HG03095 (cell line): ENCODE measurements at regions not wholly inside any gene's neighbourhood (a gene's known extent, or its start where the extent isn't known, plus 50 kb on each side); places are given as distances from the start of the nearest gene placed in this dataset.
A peak's percentile ranks its signal among the peaks of the same experiment; 100 is the strongest.

Experiments used
- ATAC-seq: cut with Tn5 transposase; IDR thresholded peaks from one replicate; pipeline ENCODE4 v1.9.1; 2021; ENCODE audit warnings: moderate library complexity; ENCODE audit not compliant: unreplicated experiment

DNA sequence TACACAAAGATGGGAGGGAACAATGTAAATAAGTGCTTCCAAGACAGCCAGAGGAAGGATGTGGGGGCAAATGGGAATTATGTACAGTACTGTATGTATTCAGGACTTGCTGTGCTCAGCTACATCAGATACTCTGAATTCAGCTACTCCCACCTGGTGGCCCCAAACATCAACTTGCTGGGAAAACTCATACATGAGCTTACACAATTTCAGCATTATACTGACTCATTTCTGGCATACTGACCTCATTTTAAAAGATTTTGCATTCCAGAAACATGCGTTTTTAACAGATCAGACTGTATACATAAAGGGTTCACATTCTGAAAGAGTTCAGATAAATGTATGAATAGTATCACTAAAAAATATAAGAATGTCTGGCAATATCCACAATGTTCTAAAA is 59.7 kb downstream of the GPX5 start:
- ATAC-seq, result no peak

DNA sequence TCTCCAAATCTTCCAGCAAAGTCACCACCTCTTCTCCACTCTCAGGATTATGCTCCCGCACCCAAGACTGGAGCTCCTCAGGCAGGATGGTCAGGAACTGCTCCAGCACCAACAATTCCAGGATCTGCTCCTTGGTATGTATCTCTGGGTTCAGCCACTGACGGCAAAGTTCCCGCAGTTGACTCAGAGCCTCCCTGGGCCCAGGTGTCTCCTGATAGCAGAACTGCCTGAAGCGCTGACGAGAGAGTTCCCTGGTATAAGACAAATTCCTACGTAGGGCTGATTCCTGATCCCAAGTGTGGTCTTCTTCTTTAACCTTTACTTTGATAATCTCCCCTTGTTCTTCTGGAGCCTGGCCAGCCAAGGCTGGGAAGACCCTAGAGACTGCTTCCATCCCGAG is 60.6 kb downstream of the GPX5 start:
- no peak for ATAC-seq

DNA sequence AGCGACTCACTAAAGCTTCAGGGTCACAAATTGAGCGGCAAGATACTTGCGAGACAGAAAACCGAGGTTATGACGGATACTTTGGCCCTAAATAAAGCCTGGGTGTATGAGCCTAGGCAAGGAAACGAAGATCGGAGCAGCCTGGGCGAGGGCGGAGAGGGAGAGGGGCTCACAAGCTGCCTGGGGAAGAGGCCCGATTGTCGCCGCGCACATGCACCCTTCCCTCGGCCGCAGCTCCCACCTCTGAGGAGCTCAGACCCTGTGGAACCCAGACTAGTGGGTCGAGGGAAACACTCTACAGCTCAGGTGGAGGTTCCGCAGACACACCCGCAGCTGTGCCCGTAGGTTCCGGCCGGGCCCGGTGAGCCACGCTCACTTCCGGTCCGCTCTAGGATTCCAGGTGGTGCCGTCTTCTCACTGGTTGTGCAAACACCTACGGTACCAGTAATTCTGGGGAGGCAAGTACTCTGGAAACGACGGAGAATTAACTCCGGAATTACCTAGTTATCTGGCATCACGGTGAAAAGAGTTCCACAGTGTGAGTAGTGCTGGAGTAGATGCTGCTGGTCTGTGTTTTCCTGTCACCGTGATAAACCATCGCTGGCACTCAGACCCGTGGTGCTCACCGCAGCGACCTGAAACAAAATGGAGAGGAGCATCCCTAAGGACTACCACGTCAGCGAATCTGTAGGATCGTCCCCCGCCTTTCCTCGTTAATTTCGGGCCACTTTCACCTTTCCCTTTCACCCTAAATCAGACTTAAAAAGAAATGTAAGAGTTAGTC is 61.5 kb downstream of the GPX5 start:
- peak; percentile 78 for ATAC-seq

DNA sequence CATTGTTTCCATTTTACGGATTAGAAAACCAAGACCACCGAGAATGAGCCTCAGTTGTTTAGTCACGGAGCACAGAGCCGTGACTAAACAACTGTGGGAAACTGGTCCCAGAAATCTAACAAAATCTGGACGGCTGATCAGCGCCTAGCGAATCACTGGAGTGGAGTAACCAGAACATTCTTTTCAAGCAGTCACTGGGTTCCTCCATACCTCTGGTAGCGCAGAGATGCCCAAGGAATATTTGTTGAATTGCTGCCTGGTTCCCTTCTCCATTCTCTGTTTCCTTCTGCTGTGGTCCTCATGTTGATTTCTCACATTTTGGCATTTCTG is 62.0 kb downstream of the GPX5 start:
- ATAC-seq, result no peak

DNA sequence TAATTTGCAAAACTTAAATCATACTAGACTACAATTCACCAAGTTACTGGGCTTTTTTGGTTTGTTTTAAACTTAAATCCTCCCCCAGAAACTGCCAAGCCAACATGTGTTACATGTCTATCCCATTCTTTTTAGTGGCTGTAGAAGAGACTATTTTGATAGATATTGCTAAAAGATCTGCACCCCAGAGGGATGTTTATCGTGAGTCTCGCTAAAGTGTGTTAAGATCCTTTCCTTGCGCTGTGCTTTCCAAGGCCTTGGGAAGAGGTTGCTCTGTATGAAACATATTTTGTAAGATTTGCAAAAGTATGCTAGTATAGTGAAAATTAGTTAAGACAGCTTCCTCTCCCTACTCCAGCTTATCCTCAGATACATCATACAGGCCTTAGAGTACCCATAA is 63.0 kb downstream of the GPX5 start:
- ATAC-seq, result no peak

DNA sequence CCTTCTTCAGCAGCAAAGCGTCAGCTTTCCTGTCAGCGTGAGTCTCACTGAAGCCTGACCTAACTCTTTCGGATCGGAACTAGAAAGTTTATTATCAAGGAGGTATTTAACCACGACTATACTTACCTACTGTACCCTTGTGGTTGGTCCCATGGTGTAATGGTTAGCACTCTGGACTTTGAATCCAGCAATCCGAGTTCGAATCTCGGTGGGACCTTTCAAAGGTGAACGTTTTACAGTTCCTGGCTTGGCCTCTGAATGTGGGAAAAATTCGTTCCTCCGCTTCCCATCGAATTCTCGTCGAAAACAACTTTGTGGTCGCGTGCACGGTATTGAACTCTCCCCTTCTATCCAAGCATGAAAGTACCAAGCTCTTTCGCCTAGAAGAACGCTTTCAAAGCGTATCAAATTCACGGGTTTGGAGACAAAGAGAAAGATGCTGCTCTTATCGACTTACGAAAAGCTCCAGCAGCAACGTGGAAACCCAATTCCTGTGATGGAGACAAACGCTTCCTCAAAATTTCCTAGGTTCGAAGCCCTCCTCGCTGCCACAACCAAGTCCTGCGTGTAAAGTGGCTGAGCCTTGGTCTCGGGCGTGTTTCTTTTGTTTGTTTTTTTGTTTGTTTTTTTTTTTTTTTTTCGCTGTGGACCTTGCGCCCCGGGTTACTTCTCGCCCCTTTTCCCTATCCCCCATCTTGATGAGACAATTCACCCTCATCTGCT is 63.7 kb downstream of the GPX5 start:
- no peak for ATAC-seq

DNA sequence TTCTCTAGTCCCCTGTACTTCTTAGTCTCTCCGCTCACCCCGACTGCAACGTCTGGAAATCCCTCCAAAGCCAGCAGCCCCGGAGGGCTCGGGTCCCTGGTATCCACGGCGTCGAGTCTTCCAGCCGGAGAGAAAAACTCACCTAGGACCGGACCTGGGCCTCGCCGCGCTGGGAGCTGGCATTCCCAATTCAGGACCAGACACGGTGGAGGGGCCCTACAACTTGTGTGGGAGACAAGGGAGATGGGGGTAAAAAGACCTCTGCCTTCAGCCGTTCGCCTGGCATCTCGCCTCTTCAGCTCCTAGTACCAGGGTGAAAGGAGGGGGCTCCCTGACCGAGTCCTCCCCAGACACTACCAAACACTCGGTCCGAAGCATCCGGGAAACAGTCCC is 64.3 kb downstream of the GPX5 start:
- no peak for ATAC-seq

DNA sequence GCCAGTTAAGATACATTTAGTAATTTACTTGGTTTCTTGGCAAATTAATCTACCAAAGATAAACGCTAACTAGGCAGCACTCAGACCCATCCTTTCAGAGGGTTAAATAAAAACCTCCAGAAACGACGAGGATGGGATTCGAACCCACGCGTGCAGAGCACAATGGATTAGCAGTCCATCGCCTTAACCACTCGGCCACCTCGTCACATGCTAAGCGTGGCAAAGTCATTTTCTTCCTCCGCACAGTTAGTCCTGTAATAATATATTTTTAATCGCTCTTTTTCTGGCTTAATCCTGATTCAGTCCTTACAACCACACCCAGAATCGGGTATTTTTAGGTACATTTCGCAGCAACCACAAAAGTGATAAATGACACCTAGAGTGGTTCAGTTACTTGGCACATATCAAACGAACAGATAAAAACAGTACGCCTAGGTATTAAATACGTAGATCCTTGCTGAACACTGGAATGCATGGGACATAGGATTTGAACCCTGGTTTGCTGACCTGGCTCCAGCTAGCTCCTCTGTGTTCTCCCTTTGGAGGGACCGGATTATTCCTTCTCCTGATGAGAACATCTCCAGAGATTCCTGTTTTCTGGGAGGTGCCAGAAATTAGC is 71.6 kb downstream of the GPX5 start:
- ATAC-seq, result no peak

DNA sequence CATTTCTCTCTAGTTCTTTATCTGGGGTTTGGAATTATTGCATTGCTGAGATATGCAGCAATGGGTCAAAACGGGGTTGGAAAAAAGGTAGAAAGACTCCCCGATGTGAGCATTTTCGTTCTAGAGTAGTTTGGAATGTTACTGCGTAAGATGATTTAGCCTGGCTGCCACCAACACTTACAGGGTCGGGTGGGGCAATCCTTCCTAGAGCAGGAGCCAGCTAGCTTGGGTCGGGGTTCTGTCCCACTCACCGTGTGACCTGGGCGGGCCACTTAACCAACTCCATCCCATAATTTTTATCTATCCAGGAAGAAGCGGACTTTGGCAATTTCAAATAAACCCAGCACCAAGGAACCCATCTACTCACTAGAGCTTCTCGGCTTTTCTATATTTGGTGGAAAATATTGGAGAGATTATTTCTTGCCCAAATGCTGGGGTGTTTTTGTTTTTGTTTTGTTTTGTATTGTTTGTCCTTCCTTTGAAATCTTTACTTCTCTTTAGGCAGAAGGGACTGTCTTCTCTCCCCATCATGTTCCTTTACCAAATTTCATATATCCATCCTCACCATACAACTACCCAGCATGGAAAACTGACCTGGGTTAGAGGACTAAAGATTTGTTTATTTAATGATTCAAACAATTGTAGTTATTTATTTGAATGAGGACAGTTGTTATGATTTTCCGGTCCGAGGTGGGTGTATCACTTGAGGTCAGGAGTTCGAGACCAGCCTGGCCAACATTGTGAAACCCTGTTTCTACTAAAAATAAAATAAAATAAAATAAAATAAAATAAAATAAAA is 72.4 kb downstream of the GPX5 start:
- ATAC-seq, result no peak

DNA sequence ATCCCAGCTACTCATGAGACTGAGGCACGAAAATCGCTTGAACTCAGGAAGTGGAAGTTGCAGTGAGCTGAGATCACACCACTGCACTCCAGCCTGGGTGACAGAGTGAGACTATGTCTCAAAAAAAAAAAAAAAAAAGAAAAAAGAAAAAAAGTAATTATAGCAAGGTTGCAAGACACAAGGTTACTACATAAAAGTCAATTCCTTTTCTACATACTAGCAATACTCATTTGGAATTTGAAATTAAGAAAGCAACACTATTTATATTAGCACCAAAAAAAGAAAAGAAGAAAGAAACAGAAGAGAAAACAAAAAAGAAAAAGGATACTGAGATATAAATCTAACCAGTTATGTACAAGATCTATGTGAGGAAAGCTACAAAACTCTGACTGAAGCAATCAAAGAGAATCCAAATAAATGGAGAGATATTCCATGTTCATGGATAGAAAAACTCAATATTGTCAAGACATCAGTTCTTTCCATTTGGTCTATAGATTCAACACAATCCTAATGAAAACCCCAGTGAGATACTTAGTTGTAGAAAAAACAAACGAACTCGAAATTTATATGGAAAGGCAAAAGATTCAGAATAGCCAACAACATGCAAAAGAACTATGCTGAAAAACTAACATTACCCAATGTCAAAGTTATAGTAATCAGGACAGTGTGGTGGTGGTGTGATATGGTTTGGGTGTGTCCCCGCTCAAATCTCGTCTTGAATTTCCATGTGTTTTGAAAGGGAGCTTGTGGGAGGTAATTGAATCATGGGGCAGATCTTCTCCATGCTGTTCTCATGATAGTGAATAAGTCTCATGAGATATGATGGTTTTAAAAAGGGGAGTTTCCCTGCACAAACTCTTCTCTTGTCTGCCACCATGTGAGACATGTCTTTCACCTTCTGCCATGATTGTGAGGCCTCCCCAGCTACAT is 73.3 kb downstream of the GPX5 start:
- ATAC-seq, result no peak

DNA sequence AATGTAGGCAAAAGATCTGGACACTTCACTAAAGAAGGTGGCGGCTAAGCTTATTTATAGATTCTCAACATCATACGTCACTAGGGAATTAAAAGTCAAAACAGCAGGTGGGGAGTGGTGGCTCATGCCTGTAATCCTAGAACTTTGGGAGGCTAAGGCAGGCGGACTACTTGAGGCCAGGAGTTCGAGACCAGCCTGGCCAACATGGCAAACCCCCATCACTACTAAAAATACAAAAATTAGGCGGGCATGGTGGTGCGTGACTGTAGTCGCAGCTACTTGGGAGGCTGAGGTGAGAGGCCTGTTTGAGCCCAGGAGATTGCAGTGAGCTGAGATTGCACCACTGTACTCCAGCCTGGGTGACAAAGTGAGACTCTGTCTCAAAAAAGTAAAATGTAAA is 74.6 kb downstream of the GPX5 start:
- ATAC-seq, result no peak

DNA sequence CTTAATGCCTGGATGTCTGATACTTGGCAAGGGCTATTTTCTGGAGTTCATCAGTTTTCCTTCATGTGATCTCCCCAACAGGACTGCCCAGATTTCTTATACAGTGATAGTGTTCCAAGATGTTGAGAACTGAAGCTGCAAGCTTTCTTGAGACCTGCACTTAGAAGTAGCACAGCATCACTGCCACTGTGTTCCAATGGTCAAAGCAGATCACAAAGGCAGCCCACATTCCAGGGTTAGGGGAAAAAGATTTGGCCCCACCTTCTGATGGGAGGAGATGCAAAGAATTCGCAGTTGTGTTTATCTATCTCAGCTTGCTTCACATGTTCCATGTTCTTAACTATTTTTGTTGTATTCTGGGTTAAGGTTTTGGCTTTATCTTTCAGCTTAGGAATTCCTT is 78.2 kb downstream of the GPX5 start:
- ATAC-seq, result no peak

DNA sequence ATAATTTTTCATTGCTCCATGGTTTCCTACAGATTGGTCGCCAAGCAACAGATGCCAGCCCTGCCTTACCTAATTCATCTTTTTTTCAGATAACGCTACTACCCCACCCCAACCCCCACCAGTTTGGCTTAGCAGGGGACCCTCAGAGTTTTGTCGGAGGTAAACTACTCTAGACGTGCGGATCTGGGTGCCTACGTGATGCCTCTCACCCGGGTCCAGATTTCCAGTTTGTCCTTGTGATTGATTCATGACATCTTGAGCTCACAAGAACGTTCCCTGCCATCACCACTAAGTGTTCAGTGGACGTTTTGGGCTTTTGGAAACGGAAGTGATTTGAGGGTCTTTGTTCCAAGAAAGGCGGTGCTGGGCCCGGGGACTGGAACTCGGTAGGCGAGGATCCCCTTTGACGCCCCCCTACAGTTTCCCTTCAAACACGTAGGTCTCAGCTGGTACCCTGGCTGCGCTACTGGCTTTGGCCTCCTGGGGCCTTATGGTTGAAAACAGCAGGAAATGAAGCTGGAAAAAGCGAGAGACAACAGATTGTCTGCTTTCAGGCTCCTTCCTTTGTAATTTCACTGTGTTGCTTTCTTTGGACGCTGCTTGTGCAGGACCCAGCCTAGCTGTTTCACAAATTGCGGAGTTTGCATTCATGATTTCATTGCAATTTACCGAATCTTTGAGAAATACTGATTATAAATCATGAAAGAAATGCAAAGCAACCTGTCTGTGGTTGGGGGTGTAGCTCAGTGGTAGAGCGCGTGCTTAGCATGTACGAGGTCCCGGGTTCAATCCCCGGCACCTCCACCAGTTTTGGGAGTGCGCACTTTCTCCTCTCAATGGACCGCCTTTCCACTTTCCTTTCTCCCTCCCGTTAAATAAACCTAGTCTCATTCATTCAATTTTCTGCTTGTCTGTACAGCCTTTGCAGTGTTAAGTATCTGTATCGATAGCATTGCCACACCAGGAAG is 81.0 kb downstream of the GPX5 start:
- ATAC-seq, result no peak

DNA sequence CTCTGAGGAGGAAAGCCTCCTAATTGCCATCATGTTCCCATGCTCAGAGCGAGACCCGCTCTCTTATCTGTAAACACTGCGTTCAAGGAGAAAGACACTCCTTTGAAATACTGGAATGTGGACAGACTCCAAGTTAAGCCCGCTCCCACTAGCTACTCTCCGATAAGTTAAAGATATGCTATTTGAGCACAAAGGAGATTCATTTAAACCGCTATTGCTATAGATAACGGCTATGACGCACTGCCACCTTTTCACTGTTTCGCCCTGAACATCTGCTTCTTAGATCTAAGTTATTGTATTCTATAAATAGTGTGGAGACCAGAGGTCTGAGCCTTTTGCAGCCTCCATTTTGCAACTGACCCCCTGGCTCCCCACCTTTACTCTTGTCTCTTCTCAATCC is 82.3 kb downstream of the GPX5 start:
- ATAC-seq, result no peak

DNA sequence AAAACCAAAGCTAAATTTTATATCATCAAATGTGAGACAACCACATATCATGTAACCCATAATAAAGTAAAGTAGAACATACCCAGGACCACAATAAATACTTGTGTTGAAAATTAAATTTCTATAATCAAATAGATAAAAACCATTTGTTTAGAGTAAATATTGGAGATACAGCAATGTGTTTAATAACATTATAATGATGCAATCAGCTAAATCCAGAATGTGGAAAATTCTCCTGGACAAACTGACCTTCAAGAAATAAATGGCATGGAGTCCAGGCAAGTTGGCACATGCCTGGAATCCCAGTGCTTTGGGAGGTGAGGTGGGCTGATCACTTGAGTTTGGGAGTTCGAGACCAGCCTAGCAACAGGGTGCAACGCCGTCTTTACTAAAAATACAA is 84.0 kb downstream of the GPX5 start:
- ATAC-seq, result no peak

DNA sequence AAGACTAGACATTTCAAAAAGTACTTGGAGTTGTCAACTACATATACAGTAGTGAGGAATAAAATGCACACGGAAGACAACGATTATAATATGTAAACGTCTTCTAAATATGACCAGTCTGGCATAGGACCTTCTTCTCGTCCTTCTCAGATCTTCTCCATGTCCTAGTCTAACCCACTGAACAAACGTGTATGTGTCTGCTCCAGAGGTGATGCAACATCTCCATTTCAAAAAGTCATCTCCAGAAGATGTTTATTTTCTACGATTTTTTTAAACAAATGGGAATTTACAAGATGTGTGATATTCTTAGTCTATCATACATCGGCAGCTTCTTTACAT is 89.9 kb downstream of the GPX5 start:
- no peak for ATAC-seq

DNA sequence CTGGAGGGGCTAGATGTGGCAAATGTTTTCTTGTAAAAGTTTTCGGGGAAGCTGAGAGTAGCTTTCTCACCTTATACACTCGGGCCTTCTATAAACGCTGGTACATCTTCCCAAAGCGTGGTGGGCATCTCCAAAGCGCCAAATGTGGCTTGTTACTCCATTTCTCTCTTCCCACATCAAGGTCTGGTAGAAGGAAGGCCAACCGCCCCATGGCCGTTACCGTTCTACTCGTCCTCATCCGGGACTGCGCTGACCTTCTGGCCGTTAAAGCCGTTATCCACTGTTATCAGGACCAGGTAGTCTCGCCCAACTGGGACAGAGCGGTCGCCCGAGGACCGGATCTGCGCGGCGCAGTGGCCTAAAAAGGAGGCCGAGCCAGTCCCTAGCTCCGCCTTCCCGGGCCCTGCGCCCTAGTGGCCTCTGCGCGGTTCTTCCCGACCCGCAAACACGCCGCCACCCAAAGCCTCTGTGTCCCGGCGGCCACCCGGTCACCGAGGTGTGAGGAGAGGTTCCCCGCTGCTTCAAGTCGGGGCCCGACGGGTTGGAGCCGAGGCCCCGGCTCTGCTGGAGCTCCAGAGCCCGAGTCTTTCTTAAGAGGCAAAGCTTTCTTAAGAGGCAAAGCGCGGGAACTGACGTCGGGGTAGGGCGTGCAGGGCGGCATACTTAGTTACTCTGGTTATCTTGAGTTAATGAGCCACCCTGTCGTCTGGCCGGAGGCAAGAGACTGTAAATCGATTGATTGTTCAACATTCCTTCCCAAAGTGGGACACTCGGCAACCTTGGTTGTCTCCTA is 90.5 kb downstream of the GPX5 start:
- no peak for ATAC-seq

DNA sequence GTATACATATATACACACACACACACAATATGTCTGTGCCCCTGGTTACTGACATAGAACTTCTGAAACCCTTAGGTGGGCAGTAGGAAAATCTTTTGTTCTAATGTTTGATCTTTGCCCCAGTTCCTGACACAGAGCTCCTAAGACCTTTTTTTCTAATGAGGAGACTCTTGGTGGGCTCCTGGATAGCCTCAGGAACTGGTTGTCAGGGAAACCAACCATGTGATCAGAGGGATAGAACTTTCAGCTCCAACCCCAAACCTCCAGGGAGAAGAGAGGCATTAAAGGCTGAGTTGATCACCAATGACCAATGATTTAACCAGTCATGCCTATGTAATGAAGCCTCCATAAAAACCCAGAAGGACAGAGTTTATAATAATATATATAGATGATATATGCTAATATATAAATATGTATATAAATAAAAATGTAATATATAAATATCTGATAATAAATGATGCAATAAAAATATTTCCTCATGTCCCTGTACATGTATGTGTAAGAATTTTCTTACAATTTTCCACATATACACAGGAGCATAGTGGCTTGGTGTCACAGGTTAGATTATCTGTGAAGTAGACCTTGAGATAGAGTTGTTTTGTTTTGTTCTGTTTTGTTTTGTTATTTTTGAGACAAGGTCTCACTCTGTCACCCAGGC is 93.3 kb downstream of the GPX5 start:
- ATAC-seq, result no peak
